ENCODE measurements at regions not wholly inside any gene's neighbourhood (a gene's known extent, or its start where the extent isn't known, plus 50 kb on each side); places are given as distances from the start of the nearest gene placed in this dataset.

DNA sequence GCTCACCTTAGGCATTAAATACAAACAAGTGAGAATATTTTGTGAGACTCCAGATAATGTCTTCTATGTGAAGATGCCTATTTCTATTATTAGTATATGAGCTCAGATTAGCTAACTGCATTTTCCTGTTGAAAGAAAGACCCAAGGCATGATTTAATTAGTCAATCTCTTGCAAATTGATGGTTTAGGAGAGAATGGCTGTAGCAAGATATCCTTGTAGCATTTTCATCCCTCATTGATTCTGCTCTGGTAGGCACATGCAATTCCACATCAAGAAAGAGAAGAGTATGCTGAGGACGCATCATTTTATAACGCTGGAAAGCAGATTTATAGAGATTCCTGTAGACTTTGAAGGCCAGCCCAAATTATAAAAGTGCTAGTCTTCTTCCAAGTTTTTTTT is 332.0 kb downstream of the SOX11 start:
- Histone ChIP-seq H3K4me3 (ENCODE audit: low read depth, low read length) (no peak overlapping the region), H3K27me3 (ENCODE audit: control insufficient read depth, insufficient read depth, low read length) (no peaks in the 10 kb centered on the region), H3K36me3 (ENCODE audit: control insufficient read depth, insufficient read depth, low read length) (no peaks in the 10 kb centered on the region)
- CTCF ChIA-PET = interaction anchor here (0.5 kb wide), 1 partner anchor 307 kb away, joined by 3 read pairs; no protein-coding TSS in a partner anchor
- TF ChIP-seq, protein P1, sequence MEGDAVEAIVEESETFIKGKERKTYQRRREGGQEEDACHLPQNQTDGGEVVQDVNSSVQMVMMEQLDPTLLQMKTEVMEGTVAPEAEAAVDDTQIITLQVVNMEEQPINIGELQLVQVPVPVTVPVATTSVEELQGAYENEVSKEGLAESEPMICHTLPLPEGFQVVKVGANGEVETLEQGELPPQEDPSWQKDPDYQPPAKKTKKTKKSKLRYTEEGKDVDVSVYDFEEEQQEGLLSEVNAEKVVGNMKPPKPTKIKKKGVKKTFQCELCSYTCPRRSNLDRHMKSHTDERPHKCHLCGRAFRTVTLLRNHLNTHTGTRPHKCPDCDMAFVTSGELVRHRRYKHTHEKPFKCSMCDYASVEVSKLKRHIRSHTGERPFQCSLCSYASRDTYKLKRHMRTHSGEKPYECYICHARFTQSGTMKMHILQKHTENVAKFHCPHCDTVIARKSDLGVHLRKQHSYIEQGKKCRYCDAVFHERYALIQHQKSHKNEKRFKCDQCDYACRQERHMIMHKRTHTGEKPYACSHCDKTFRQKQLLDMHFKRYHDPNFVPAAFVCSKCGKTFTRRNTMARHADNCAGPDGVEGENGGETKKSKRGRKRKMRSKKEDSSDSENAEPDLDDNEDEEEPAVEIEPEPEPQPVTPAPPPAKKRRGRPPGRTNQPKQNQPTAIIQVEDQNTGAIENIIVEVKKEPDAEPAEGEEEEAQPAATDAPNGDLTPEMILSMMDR (IDR thresholded peaks at IDR 0.05; ENCODE audit: insufficient read depth, low read depth, low read length) = no peak
- no peak for DNase-seq (ENCODE audit: low read depth)
- POLR2A ChIA-PET = no interaction called here

DNA sequence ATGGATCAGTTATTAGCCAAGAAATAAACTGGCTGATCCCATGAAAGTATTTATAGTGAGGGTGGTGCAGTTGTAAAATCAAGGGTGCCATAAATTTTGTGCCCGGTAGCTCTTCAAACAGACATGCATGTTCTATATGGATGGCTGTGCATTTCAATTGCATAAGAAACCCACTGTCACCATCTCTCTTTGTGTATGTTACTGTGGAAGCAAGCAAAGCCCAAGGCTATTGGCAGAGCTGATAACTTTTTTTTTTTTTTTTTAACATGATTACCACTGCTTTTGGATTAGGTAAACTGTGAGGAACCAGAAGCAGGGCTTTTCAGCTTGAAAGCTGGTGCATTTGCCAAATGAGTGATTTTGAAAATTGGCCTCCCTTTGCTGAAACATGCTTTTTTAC is 332.6 kb downstream of the SOX11 start:
- no peaks in the 10 kb centered on the region for H3K27me3 ChIP-seq (ENCODE audit: control insufficient read depth, insufficient read depth, low read length)
- TF ChIP-seq, protein P1 (IDR thresholded peaks at IDR 0.05; ENCODE audit: insufficient read depth, low read depth, low read length) = no peak
- no peak overlapping the region for H3K4me3 ChIP-seq (ENCODE audit: low read depth, low read length)
- POLR2A ChIA-PET = no interaction called here
- CTCF ChIA-PET = interaction anchor here (0.5 kb wide), 1 partner anchor 308 kb away, joined by 3 read pairs; no protein-coding TSS in a partner anchor
- DNase-seq (ENCODE audit: low read depth) = no peak
- H3K36me3 ChIP-seq (ENCODE audit: control insufficient read depth, insufficient read depth, low read length) = no peaks in the 10 kb centered on the region

GRCh38 chr2:6025391-6025790 is 333.2 kb downstream of the SOX11 start:
- no peak for DNase-seq (ENCODE audit: low read depth)
- H3K27me3 ChIP-seq (ENCODE audit: control insufficient read depth, insufficient read depth, low read length) = no peaks in the 10 kb centered on the region
- no peak overlapping the region for H3K4me3 ChIP-seq (ENCODE audit: low read depth, low read length)
- H3K36me3 ChIP-seq (ENCODE audit: control insufficient read depth, insufficient read depth, low read length) = no peaks in the 10 kb centered on the region
- TF ChIP-seq, protein P1 (IDR thresholded peaks at IDR 0.05; ENCODE audit: insufficient read depth, low read depth, low read length) = no peak
- POLR2A ChIA-PET = no interaction called here
- CTCF ChIA-PET = no interaction called here

DNA sequence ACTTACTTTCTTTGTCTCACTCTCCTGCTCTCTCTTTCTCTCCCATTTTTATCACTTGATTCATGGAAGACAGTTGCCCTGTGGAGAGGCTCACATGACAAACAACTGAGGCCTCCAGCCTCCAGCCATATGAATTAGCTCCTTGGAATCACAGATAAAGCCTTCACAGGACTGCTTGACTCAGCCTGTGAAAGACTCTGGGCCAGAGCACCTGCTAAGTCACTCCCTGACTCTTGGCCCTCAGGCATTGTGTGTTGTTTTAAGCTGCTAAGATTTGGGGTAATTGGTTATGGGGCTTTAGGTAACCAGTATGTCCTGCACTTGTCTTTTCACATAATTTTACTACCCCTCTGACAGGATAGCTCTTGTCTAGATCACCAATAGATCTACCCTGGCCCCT is 334.9 kb downstream of the SOX11 start:
- TF ChIP-seq, protein P1 (IDR thresholded peaks at IDR 0.05; ENCODE audit: insufficient read depth, low read depth, low read length) = no peak
- CTCF ChIA-PET = no interaction called here
- POLR2A ChIA-PET = no interaction called here
- Histone ChIP-seq H3K27me3 (ENCODE audit: control insufficient read depth, insufficient read depth, low read length) (no peaks in the 10 kb centered on the region), H3K4me3 (ENCODE audit: low read depth, low read length) (no peak overlapping the region), H3K36me3 (ENCODE audit: control insufficient read depth, insufficient read depth, low read length) (no peaks in the 10 kb centered on the region)
- DNase-seq (ENCODE audit: low read depth) = no peak

DNA sequence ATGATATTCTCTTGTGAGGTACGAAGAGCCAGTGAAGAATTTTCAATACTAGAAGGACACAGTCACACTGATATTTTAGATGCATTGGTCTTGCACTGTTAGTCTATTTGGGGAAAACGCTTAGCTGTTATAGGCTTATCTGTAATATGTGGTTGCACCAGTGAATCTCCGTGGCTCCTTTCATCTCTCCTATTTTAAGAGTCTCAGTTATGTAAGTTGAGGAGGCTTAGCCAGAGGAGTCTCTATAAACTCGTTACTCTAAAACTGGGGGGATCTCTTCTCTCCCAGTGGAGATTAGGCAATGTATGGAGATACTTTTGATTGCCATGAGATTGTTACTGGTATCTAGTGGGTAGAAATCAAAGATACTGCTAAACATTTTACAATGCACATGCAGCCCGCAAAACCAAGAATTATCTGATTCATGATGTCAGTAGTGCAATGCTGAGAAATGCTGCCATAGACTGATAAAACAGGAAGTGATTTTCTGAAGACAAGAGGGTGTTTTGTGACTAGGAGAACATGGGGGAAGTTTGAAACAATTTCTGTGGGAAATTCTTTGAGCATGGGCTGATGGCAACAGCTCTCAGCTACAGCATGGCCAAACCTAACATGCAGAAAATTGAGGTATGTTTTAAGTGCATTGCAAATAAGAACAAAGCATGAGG is 339.1 kb downstream of the SOX11 start:
- ChIA-PET CTCF (no interaction called here), POLR2A (no interaction called here)
- Histone ChIP-seq H3K27me3 (ENCODE audit: control insufficient read depth, insufficient read depth, low read length) (no peaks in the 10 kb centered on the region), H3K36me3 (ENCODE audit: control insufficient read depth, insufficient read depth, low read length) (no peaks in the 10 kb centered on the region), H3K4me3 (ENCODE audit: low read depth, low read length) (no peak overlapping the region)
- TF ChIP-seq, protein P1 (IDR thresholded peaks at IDR 0.05; ENCODE audit: insufficient read depth, low read depth, low read length) = no peak
- no peak for DNase-seq (ENCODE audit: low read depth)
